HK-2 (cell line): ENCODE measurements at regions not wholly inside any gene's neighbourhood (a gene's known extent, or its start where the extent isn't known, plus 50 kb on each side); places are given as distances from the start of the nearest gene placed in this dataset.

Experiments
- DNase-seq: peaks from one replicate; pipeline ENCODE4 v3.0.0-alpha.2; 2018; ENCODE audit not compliant: unreplicated experiment

- no peak for DNase-seq
These were observed 436.5 kb downstream of the RND3 start for GRCh38 chr2:150051004-150051403.

- no peak for DNase-seq
These were observed 437.4 kb downstream of the RND3 start for GRCh38 chr2:150050036-150050435.

- no peak for DNase-seq
These were observed 439.7 kb downstream of the RND3 start for GRCh38 chr2:150047620-150048222.

GRCh38 chr2:150046810-150047209 lies 440.7 kb downstream of the RND3 start:
- no peak for DNase-seq

GRCh38 chr2:150046211-150046610 lies 441.3 kb downstream of the RND3 start:
- no peak for DNase-seq

- no peak for DNase-seq
These were observed 441.9 kb downstream of the RND3 start for GRCh38 chr2:150045601-150046000.

- DNase-seq: no peak
These were observed 444.3 kb downstream of the RND3 start for GRCh38 chr2:150043172-150043500.

- DNase-seq: no peak
These were observed 444.8 kb downstream of the RND3 start for GRCh38 chr2:150042500-150043171.

- DNase-seq: no peak
These were observed 445.6 kb downstream of the RND3 start for GRCh38 chr2:150041722-150042425.

- no peak for DNase-seq
These were observed 449.0 kb upstream of the MMADHC start for GRCh38 chr2:150036622-150037021.

GRCh38 chr2:150034665-150035064 lies 447.1 kb upstream of the MMADHC start:
- no peak for DNase-seq

- DNase-seq: no peak
These were observed 443.0 kb upstream of the MMADHC start for GRCh38 chr2:150030436-150031190.

GRCh38 chr2:150028322-150028721 lies 440.7 kb upstream of the MMADHC start:
- DNase-seq: no peak

GRCh38 chr2:150027164-150027563 lies 439.6 kb upstream of the MMADHC start:
- DNase-seq: no peak

- DNase-seq: no peak
These were observed 436.1 kb upstream of the MMADHC start for GRCh38 chr2:150023663-150024062.

GRCh38 chr2:150023044-150023443 lies 435.5 kb upstream of the MMADHC start:
- no peak for DNase-seq

GRCh38 chr2:150020937-150021673 lies 433.5 kb upstream of the MMADHC start:
- DNase-seq: no peak

- no peak for DNase-seq
These were observed 432.6 kb upstream of the MMADHC start for GRCh38 chr2:150020221-150020620.

GRCh38 chr2:150019063-150019462 lies 431.5 kb upstream of the MMADHC start:
- DNase-seq: no peak

- DNase-seq: no peak
These were observed 425.4 kb upstream of the MMADHC start for GRCh38 chr2:150012986-150013385.

- DNase-seq: no peak
These were observed 423.7 kb upstream of the MMADHC start for GRCh38 chr2:150011161-150011730.

GRCh38 chr2:150008901-150009300 lies 421.3 kb upstream of the MMADHC start:
- DNase-seq: no peak
